Thymus (tissue), 11 donors: ENCODE measurements at regions not wholly inside any gene's neighbourhood (a gene's known extent, or its start where the extent isn't known, plus 50 kb on each side); places are given as distances from the start of the nearest gene placed in this dataset.

ENCODE experiments used
- DNase-seq, 9 donors: peaks; one replicate each; pipeline ENCODE4 v3.0.0-alpha.2; 2013; ENCODE audit warnings: low spot score in 9 of 9, low read depth in 6 of 9, missing footprints in 1 of 9
- H3K27ac ChIP-seq, 2 donors: one replicate each; pipeline ENCODE4 v1.5.1; 2013; ENCODE audit warnings: control low read depth in 1 of 2, low read depth in 1 of 2, low read length in 1 of 2, mild to moderate bottlenecking in 1 of 2, moderate library complexity in 1 of 2
- H3K27me3 ChIP-seq, 2 donors: one replicate each; pipeline ENCODE4 v1.5.1; 2013; ENCODE audit warnings: low read length in 1 of 2; ENCODE audit not compliant: control insufficient read depth in 2 of 2, insufficient read depth in 1 of 2
- H3K36me3 ChIP-seq, 2 donors: one replicate each; pipeline ENCODE4 v1.5.1; 2013; ENCODE audit warnings: low read length in 1 of 2, mild to moderate bottlenecking in 1 of 2, moderate library complexity in 1 of 2; ENCODE audit not compliant: control insufficient read depth in 2 of 2, insufficient read depth in 2 of 2
- H3K4me1 ChIP-seq, 2 donors: one replicate each; pipeline ENCODE4 v1.5.1; 2013; ENCODE audit warnings: low read length in 2 of 2; ENCODE audit not compliant: control insufficient read depth in 2 of 2, insufficient read depth in 2 of 2
- H3K4me3 ChIP-seq, 2 donors: one replicate each; pipeline ENCODE4 v1.5.1; 2013; ENCODE audit warnings: low read length in 2 of 2, control low read depth in 1 of 2, mild to moderate bottlenecking in 1 of 2
- H3K9me3 ChIP-seq, 2 donors: one replicate each; pipeline ENCODE4 v1.5.1; 2013; ENCODE audit warnings: low read length in 1 of 2, mild to moderate bottlenecking in 1 of 2; ENCODE audit not compliant: control insufficient read depth in 2 of 2, insufficient read depth in 1 of 2
- WGBS: extraction: QIAGEN DNeasy Blood & Tissue Kit; methylation state at CpG from one replicate; pipeline ENCODE4 v1.1.7; 2013; 5-methylcytosine and 5-hydroxymethylcytosine counted together
- donor health status: healthy.

- no peaks in the 10 kb centered on the region for H3K4me1 ChIP-seq
Observed at GRCh38 chr12:90261283-90261682, 552.6 kb upstream of the ATP2B1 start.

GRCh38 chr12:90260136-90260535, 551.5 kb upstream of the ATP2B1 start:
- H3K36me3 ChIP-seq, result no peaks in the 10 kb centered on the region
- 98% methylated on average over 1 of the region's 1 CpG for WGBS

More at GRCh38 chr12:90261283-90261682, 552.6 kb upstream of the ATP2B1 start:
- H3K4me3 ChIP-seq, result no peak overlapping the region
- no peaks in the 10 kb centered on the region for H3K36me3 ChIP-seq
- H3K9me3 ChIP-seq, result no peaks in the 10 kb centered on the region
- H3K27ac ChIP-seq, result no peak overlapping the region
- no peaks in the 10 kb centered on the region for H3K27me3 ChIP-seq
- no peak for DNase-seq

GRCh38 chr12:90257927-90258624, 549.4 kb upstream of the ATP2B1 start:
- Histone ChIP-seq H3K4me1 (peaks cover 6% of the 10 kb centered on the region in 2 donors), H3K27me3 (no peaks in the 10 kb centered on the region), H3K27ac (no peak overlapping the region), H3K9me3 (no peaks in the 10 kb centered on the region), H3K4me3 (no peak overlapping the region), H3K36me3 (no peaks in the 10 kb centered on the region)
- 97% methylated on average over 4 of the region's 4 CpGs for WGBS
- no peak for DNase-seq

More at GRCh38 chr12:90260136-90260535, 551.5 kb upstream of the ATP2B1 start:
- DNase-seq, result no peak
- no peaks in the 10 kb centered on the region for H3K27me3 ChIP-seq
- no peaks in the 10 kb centered on the region for H3K4me1 ChIP-seq
- H3K27ac ChIP-seq, result no peak overlapping the region
- H3K4me3 ChIP-seq, result no peak overlapping the region
- no peaks in the 10 kb centered on the region for H3K9me3 ChIP-seq

GRCh38 chr12:90254796-90255195, 546.2 kb upstream of the ATP2B1 start:
- Histone ChIP-seq H3K36me3 (no peaks in the 10 kb centered on the region), H3K27ac (no peak overlapping the region), H3K4me3 (no peak overlapping the region), H3K27me3 (no peaks in the 10 kb centered on the region), H3K9me3 (no peaks in the 10 kb centered on the region), H3K4me1 (peaks cover 6% of the 10 kb centered on the region in 2 donors)
- no peak for DNase-seq

- Histone ChIP-seq H3K27ac (no peak overlapping the region), H3K9me3 (no peaks in the 10 kb centered on the region), H3K4me3 (no peak overlapping the region), H3K27me3 (no peaks in the 10 kb centered on the region), H3K4me1 (peaks cover 6% of the 10 kb centered on the region in 2 donors), H3K36me3 (no peaks in the 10 kb centered on the region)
- peak; percentile 6 to 67 (median 23) for DNase-seq
- WGBS, result 8% methylated on average over 8 of the region's 8 CpGs
Observed at GRCh38 chr12:90253674-90254181, 545.1 kb upstream of the ATP2B1 start.

- Histone ChIP-seq H3K4me1 (peaks cover 6% of the 10 kb centered on the region in 2 donors), H3K4me3 (no peak overlapping the region), H3K36me3 (no peaks in the 10 kb centered on the region), H3K9me3 (no peaks in the 10 kb centered on the region), H3K27me3 (no peaks in the 10 kb centered on the region), H3K27ac (no peak overlapping the region)
- 65% methylated on average over 4 of the region's 4 CpGs for WGBS
- DNase-seq, result no peak
Observed at GRCh38 chr12:90253136-90253535, 544.5 kb upstream of the ATP2B1 start.

GRCh38 chr12:90250766-90251165, 542.1 kb upstream of the ATP2B1 start:
- peaks cover 6% of the 10 kb centered on the region in 2 donors for H3K4me1 ChIP-seq
- no peak overlapping the region for H3K27ac ChIP-seq
- no peak overlapping the region for H3K4me3 ChIP-seq
- no peaks in the 10 kb centered on the region for H3K9me3 ChIP-seq
- no peaks in the 10 kb centered on the region for H3K36me3 ChIP-seq
- DNase-seq, result no peak
- no peaks in the 10 kb centered on the region for H3K27me3 ChIP-seq
- 75% methylated on average over 3 of the region's 3 CpGs for WGBS

- DNase-seq, result no peak
- Histone ChIP-seq H3K4me3 (no peak overlapping the region), H3K36me3 (no peaks in the 10 kb centered on the region), H3K9me3 (no peaks in the 10 kb centered on the region), H3K27me3 (no peaks in the 10 kb centered on the region), H3K27ac (no peak overlapping the region), H3K4me1 (peaks cover 6% of the 10 kb centered on the region in 2 donors)
- 87% methylated on average over 6 of the region's 6 CpGs for WGBS
Observed at GRCh38 chr12:90250042-90250441, 541.4 kb upstream of the ATP2B1 start.

GRCh38 chr12:90246688-90247087, 538.0 kb upstream of the ATP2B1 start:
- no peaks in the 10 kb centered on the region for H3K4me1 ChIP-seq
- no peak overlapping the region for H3K4me3 ChIP-seq
- no peaks in the 10 kb centered on the region for H3K36me3 ChIP-seq
- no peaks in the 10 kb centered on the region for H3K9me3 ChIP-seq
- DNase-seq, result no peak
- no peak overlapping the region for H3K27ac ChIP-seq
- no peaks in the 10 kb centered on the region for H3K27me3 ChIP-seq
